Glutamatergic neuron (in vitro differentiated cells): ENCODE measurements at regions not wholly inside any gene's neighbourhood (a gene's known extent, or its start where the extent isn't known, plus 50 kb on each side); places are given as distances from the start of the nearest gene placed in this dataset.

Experiments used
- DNase-seq: peaks from one replicate; pipeline ENCODE4 v3.0.0; 2022
- H3K27ac Mint-ChIP-seq: one replicate; pipeline ENCODE4 v1.8.0; 2020; ENCODE audit warnings: mild to moderate bottlenecking, mixed read lengths, inconsistent platforms; ENCODE audit not compliant: unreplicated experiment
- H3K27me3 Mint-ChIP-seq: one replicate; pipeline ENCODE4 v1.8.0; 2020; ENCODE audit warnings: mild to moderate bottlenecking, moderate library complexity, mixed read lengths, inconsistent platforms; ENCODE audit not compliant: unreplicated experiment
- H3K36me3 Mint-ChIP-seq: one replicate; pipeline ENCODE4 v1.8.0; 2020; ENCODE audit warnings: mild to moderate bottlenecking, mixed read lengths, inconsistent platforms; ENCODE audit not compliant: unreplicated experiment
- H3K4me1 Mint-ChIP-seq: one replicate; pipeline ENCODE4 v1.8.0; 2020; ENCODE audit warnings: mild to moderate bottlenecking, low read depth, mixed read lengths, inconsistent platforms; ENCODE audit not compliant: unreplicated experiment
- H3K4me3 Mint-ChIP-seq: one replicate; pipeline ENCODE4 v1.8.0; 2020; ENCODE audit warnings: mild to moderate bottlenecking, mixed read lengths, inconsistent platforms; ENCODE audit not compliant: unreplicated experiment
- H3K9me3 Mint-ChIP-seq: one replicate; pipeline ENCODE4 v1.8.0; 2020; ENCODE audit warnings: mild to moderate bottlenecking, moderate library complexity, mixed read lengths, inconsistent platforms; ENCODE audit not compliant: unreplicated experiment
- CTCF ChIP-seq: fragments of 200-600 bp; sonication (generic); IDR thresholded peaks from one replicate; pipeline ENCODE4 v1.5.0; 2021; ENCODE audit not compliant: partially characterized antibody, unreplicated experiment

- no peak for DNase-seq
- Mint-ChIP-seq H3K4me3 (no peak overlapping the region), H3K36me3 (no peaks in the 10 kb centered on the region), H3K4me1 (no peaks in the 10 kb centered on the region), H3K27me3 (no peaks in the 10 kb centered on the region), H3K27ac (no peak overlapping the region), H3K9me3 (no peaks in the 10 kb centered on the region)
- no peak for TF ChIP-seq CTCF
Observed at GRCh38 chr12:125386652-125387051, 321.4 kb downstream of the AACS start.

GRCh38 chr12:125387206-125387605 is 322.0 kb downstream of the AACS start:
- Mint-ChIP-seq H3K27ac (no peak overlapping the region), H3K27me3 (no peaks in the 10 kb centered on the region), H3K4me3 (no peak overlapping the region), H3K9me3 (no peaks in the 10 kb centered on the region), H3K4me1 (no peaks in the 10 kb centered on the region), H3K36me3 (no peaks in the 10 kb centered on the region)
- DNase-seq = no peak
- TF ChIP-seq CTCF = no peak

GRCh38 chr12:125389061-125389697 is 323.9 kb downstream of the AACS start:
- Mint-ChIP-seq H3K9me3 (no peaks in the 10 kb centered on the region), H3K27me3 (peaks cover under 1% of the 10 kb centered on the region), H3K36me3 (no peaks in the 10 kb centered on the region), H3K4me3 (no peak overlapping the region), H3K4me1 (no peaks in the 10 kb centered on the region), H3K27ac (no peak overlapping the region)
- no peak for DNase-seq
- no peak for TF ChIP-seq CTCF

- Mint-ChIP-seq H3K27ac (no peak overlapping the region), H3K36me3 (peaks cover 5% of the 10 kb centered on the region), H3K27me3 (peaks cover 4% of the 10 kb centered on the region), H3K4me1 (no peaks in the 10 kb centered on the region), H3K9me3 (no peaks in the 10 kb centered on the region), H3K4me3 (no peak overlapping the region)
- no peak for DNase-seq
- TF ChIP-seq CTCF = no peak
Observed at GRCh38 chr12:125393569-125393968, 328.3 kb downstream of the AACS start.

GRCh38 chr12:125395583-125396215 is 330.5 kb downstream of the AACS start:
- H3K9me3 Mint-ChIP-seq = no peaks in the 10 kb centered on the region
- H3K4me1 Mint-ChIP-seq = no peaks in the 10 kb centered on the region
- peaks cover 4% of the 10 kb centered on the region for H3K27me3 Mint-ChIP-seq
- H3K36me3 Mint-ChIP-seq = peaks cover 9% of the 10 kb centered on the region
- no peak for DNase-seq
- H3K4me3 Mint-ChIP-seq = no peak overlapping the region
- no peak overlapping the region for H3K27ac Mint-ChIP-seq
- no peak for TF ChIP-seq CTCF
